ENCODE measurements at regions not wholly inside any gene's neighbourhood (a gene's known extent, or its start where the extent isn't known, plus 50 kb on each side); places are given as distances from the start of the nearest gene placed in this dataset.
"Not testable (repeated sequence)": the region's sequence is repeated elsewhere in the genome, so short reads cannot be mapped to it uniquely, and the experiment has no call there.

DNA sequence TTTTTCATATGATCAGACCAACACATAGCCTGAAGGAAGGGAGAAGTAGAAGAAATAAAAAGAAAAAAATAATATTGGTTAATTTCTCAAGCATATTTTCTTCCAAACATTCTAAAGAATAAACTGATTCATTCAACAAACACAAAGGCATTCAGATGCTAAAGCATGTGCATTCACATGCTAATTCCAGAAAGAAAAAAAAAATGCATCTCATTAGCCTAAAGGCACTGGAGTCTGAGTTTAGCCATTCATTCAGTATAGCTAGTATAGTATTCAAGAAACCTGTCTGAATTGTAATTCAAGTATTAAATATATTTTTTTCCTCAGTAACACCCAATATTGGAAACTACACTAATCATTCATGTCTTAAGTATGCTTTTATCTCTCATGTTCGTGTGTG lies 61.0 kb upstream of the FER start:
- no peaks in the 10 kb centered on the region for H3K36me3 ChIP-seq
- WGBS, 2 donors = 19 to 29% methylated on average over 1 of the region's 1 CpG
- DNase-seq (no peak), ATAC-seq (ENCODE audit: low FRiP score in 2 of 2) (no peak)
- H3K9me3 ChIP-seq = no peaks in the 10 kb centered on the region
- H3K27ac ChIP-seq = no peak overlapping the region
- TF ChIP-seq, protein P1, sequence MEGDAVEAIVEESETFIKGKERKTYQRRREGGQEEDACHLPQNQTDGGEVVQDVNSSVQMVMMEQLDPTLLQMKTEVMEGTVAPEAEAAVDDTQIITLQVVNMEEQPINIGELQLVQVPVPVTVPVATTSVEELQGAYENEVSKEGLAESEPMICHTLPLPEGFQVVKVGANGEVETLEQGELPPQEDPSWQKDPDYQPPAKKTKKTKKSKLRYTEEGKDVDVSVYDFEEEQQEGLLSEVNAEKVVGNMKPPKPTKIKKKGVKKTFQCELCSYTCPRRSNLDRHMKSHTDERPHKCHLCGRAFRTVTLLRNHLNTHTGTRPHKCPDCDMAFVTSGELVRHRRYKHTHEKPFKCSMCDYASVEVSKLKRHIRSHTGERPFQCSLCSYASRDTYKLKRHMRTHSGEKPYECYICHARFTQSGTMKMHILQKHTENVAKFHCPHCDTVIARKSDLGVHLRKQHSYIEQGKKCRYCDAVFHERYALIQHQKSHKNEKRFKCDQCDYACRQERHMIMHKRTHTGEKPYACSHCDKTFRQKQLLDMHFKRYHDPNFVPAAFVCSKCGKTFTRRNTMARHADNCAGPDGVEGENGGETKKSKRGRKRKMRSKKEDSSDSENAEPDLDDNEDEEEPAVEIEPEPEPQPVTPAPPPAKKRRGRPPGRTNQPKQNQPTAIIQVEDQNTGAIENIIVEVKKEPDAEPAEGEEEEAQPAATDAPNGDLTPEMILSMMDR (IDR thresholded peaks at IDR 0.05) = no peak
- TF ChIP-seq POLR2A (IDR thresholded peaks at IDR 0.05) = no peak
- TF ChIP-seq POLR2AphosphoS5 (IDR thresholded peaks at IDR 0.05) = no peak
- no peak for TF ChIP-seq EP300 (IDR thresholded peaks at IDR 0.05)
- peaks cover 0 to 5% (median under 1%) of the 10 kb centered on the region in 4 donors for H3K4me1 ChIP-seq
- no peak overlapping the region for H3K4me3 ChIP-seq
- H3K27me3 ChIP-seq = no peaks in the 10 kb centered on the region

DNA sequence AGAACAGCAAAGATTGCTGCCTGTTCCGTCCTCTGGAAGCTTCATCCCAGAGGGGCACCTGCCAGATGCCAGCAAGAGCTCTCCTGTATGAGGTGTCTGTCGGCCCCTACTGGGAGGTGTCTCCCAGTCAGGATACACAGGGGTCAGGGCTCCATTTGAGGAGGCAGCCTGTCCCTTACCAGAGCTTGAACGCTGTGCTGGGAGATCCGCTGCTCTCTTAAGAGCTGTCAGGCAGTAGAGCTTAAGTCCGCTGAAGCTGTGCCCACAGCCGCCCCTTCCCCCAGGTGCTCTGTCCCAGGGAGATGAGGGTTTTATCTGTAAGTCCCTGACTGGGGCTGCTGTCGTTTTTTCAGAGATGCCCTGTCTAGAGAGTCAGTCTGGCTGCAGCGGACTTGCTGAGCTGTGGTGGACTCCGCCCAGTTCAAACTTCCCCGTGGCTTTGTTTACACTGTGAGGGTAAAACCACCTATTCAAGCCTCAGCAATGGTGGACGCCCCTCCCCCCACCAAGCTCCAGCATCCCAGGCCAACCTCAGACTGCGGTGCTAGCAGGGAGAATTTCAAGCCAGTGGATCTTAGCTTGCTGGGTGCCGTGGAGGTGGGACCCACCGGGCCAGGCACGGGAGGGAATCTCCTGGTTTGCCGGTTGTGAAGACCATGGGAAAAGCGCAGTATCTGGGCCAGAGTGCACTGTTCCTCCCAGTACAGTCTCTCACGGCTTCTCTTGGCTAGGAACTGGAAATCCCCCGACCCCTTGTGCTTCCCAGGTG lies 62.1 kb upstream of the FER start:
- not testable (repeated sequence) for H3K4me1 ChIP-seq; H3K27ac ChIP-seq; H3K4me3 ChIP-seq; ATAC-seq (ENCODE audit: low FRiP score in 2 of 2); H3K27me3 ChIP-seq; H3K9me3 ChIP-seq; H3K36me3 ChIP-seq
- DNase-seq = peak; percentile 37 to 46
- 63 to 70% methylated on average over 5 to 18 of the region's 19 CpGs for WGBS, 2 donors

DNA sequence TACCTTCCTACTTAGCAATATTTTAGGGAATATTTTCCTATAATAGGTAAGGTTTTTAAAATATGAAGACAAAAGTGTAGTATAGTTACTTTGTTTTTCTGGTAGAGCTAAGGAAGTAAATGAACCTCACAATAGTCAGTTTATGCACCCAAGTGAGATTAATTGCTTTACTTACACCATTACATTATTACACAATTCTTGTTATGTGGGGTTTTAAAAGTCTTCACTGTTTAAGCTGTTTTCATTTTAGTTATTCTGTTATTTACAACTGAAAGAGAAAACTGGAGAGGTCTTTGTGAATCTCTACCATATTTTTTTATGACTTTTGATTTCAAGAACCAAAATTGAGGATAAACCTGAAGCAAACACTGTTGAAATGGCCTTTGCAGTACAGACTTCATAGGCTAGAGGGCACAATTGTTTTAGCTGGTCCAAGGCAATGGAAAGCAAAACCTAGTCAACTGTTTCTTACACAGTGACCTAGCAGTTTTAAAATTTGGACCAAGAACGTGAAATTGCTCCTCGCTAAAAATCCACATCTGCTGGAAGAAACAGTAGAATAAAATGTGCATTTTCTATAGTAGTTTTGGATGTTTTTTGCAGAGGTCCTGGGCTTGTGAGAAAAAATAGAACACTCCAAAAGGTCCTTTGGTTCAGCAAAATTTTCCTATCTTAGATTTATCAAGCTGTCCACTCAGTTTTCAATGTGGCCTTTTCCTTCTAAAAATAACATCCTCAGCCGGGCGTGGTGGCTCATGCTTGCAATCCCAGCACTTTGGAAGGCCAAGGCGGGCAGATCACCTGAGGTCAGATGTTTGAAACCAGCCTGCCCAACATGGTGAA lies 66.4 kb upstream of the FER start:
- Histone ChIP-seq H3K4me1 (peaks cover 0 to 5% (median 2%) of the 10 kb centered on the region in 4 donors), H3K36me3 (no peaks in the 10 kb centered on the region), H3K27me3 (no peaks in the 10 kb centered on the region), H3K27ac (no peak overlapping the region), H3K9me3 (no peaks in the 10 kb centered on the region), H3K4me3 (no peak overlapping the region)
- TF ChIP-seq POLR2A (IDR thresholded peaks at IDR 0.05) (no peak), POLR2AphosphoS5 (IDR thresholded peaks at IDR 0.05) (no peak), EP300 (IDR thresholded peaks at IDR 0.05) (no peak)
- TF ChIP-seq, protein P1 (IDR thresholded peaks at IDR 0.05) = peak; percentile 70 to 83 (median 82)
- 11 to 24% methylated on average over 5 of the region's 5 CpGs for WGBS, 2 donors
- DNase-seq (no peak), ATAC-seq (ENCODE audit: low FRiP score in 2 of 2) (peak; percentile 77 to 94)

DNA sequence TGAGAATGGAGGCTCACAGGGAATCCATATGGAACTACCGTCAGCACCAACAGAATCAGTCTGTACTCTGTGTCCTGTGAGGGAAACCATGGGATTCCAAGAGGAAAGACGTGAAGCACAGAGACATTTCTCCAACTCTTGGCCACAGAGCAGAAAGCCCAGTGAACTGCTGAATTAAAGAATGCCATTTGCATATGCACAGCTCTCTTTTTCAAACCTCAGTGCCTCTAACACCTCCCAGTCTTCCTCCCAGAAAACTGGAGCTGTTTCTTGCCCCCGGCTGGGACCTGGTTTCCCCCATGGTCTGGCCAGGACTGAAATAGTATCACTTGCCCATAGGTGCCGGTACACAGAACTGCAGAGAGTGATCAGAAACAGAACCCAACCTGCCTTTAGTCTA lies 69.6 kb upstream of the FER start:
- no peaks in the 10 kb centered on the region for H3K36me3 ChIP-seq
- peaks cover 0 to 4% (median 2%) of the 10 kb centered on the region in 4 donors for H3K4me1 ChIP-seq
- no peak for ATAC-seq (ENCODE audit: low FRiP score in 2 of 2)
- no peaks in the 10 kb centered on the region for H3K9me3 ChIP-seq
- TF ChIP-seq POLR2AphosphoS5 (IDR thresholded peaks at IDR 0.05) = no peak
- 87 to 92% methylated on average over 4 of the region's 4 CpGs for WGBS, 2 donors
- DNase-seq = no peak
- no peak overlapping the region for H3K27ac ChIP-seq
- no peak overlapping the region for H3K4me3 ChIP-seq
- no peaks in the 10 kb centered on the region for H3K27me3 ChIP-seq

DNA sequence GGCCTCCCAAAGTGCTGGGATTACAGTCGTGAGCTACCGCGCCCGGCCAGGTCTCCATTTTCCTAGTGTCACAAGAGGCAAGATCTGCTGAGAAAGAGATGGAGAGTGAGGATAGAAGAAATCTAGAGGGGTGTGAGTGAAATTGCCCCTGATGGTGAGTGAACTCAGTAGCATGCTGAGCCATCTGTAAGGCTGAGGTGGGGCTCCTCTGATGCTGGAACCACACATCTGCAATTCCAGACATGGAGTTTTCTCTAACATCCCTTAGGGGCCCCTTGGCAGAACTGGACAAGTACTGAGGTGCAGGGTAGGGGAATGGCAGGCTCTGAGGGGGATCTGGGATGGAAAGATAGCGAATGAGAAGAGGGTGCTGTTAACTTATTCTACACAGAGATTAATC lies 72.0 kb upstream of the FER start:
- TF ChIP-seq, protein P1 (IDR thresholded peaks at IDR 0.05) = no peak
- TF ChIP-seq POLR2A (IDR thresholded peaks at IDR 0.05) = no peak
- TF ChIP-seq POLR2AphosphoS5 (IDR thresholded peaks at IDR 0.05) = no peak
- no peak for TF ChIP-seq EP300 (IDR thresholded peaks at IDR 0.05)
- Histone ChIP-seq H3K36me3 (no peaks in the 10 kb centered on the region), H3K27ac (no peak overlapping the region), H3K4me3 (no peak overlapping the region), H3K27me3 (no peaks in the 10 kb centered on the region), H3K9me3 (no peaks in the 10 kb centered on the region), H3K4me1 (peaks cover 0 to 4% (median 0%) of the 10 kb centered on the region in 4 donors)
- ATAC-seq (ENCODE audit: low FRiP score in 2 of 2) (no peak), DNase-seq (no peak)
- 96 to 99% methylated on average over 5 of the region's 5 CpGs for WGBS, 2 donors
